HuH-7 (cell line): ENCODE measurements at regions not wholly inside any gene's neighbourhood (a gene's known extent, or its start where the extent isn't known, plus 50 kb on each side); places are given as distances from the start of the nearest gene placed in this dataset.
"Not testable (repeated sequence)": the region's sequence is repeated elsewhere in the genome, so short reads cannot be mapped to it uniquely, and the experiment has no call there.

Source experiments
- DNase-seq: peaks from one replicate; pipeline ENCODE4 v3.0.0; 2011; ENCODE audit warnings: low spot score

- DNase-seq: no peak
These were observed 706.5 kb upstream of the FAM98A start for GRCh38 chr2:34305587-34305986.

GRCh38 chr2:34294961-34295360 is 695.9 kb upstream of the FAM98A start:
- DNase-seq: no peak

GRCh38 chr2:34291076-34291475 is 692.0 kb upstream of the FAM98A start:
- DNase-seq: no peak

- no peak for DNase-seq
These were observed 688.9 kb upstream of the FAM98A start for GRCh38 chr2:34288016-34288415.

GRCh38 chr2:34280606-34281005 is 681.5 kb upstream of the FAM98A start:
- no peak for DNase-seq

GRCh38 chr2:34266908-34267697 is 668.0 kb upstream of the FAM98A start:
- DNase-seq: no peak

- no peak for DNase-seq
These were observed 662.6 kb upstream of the FAM98A start for GRCh38 chr2:34261701-34262100.

- no peak for DNase-seq
These were observed 655.3 kb upstream of the FAM98A start for GRCh38 chr2:34254272-34254878.

- no peak for DNase-seq
These were observed 653.0 kb upstream of the FAM98A start for GRCh38 chr2:34252111-34252510.

GRCh38 chr2:34251578-34251977 is 652.5 kb upstream of the FAM98A start:
- no peak for DNase-seq

GRCh38 chr2:34244195-34244594 is 645.1 kb upstream of the FAM98A start:
- DNase-seq: no peak

- DNase-seq: no peak
These were observed 643.6 kb upstream of the FAM98A start for GRCh38 chr2:34242763-34243123.

- no peak for DNase-seq
These were observed 643.0 kb upstream of the FAM98A start for GRCh38 chr2:34241905-34242762.

- no peak for DNase-seq
These were observed 640.4 kb upstream of the FAM98A start for GRCh38 chr2:34239511-34239910.

- DNase-seq: no peak
These were observed 635.7 kb upstream of the FAM98A start for GRCh38 chr2:34234823-34235222.

GRCh38 chr2:34229998-34230397 is 630.9 kb upstream of the FAM98A start:
- DNase-seq: no peak

GRCh38 chr2:34215174-34215573 is 616.1 kb upstream of the FAM98A start:
- no peak for DNase-seq

GRCh38 chr2:34210382-34210781 is 611.3 kb upstream of the FAM98A start:
- not testable (repeated sequence) for DNase-seq

GRCh38 chr2:34204560-34204959 is 605.5 kb upstream of the FAM98A start:
- no peak for DNase-seq

- no peak for DNase-seq
These were observed 602.0 kb upstream of the FAM98A start for GRCh38 chr2:34201099-34201498.

GRCh38 chr2:34199971-34200370 is 600.9 kb upstream of the FAM98A start:
- no peak for DNase-seq

GRCh38 chr2:34193164-34193563 is 594.1 kb upstream of the FAM98A start:
- DNase-seq: no peak
